AG04450 (cell line): ENCODE measurements at regions not wholly inside any gene's neighbourhood (a gene's known extent, or its start where the extent isn't known, plus 50 kb on each side); places are given as distances from the start of the nearest gene placed in this dataset.

Source experiments
- CTCF ChIA-PET: fragments of 300-600, 350-600 bp; formaldehyde crosslinking; extraction: SDS; loops from one replicate; lab custom pipeline; 2022; ENCODE audit warnings: antibody characterized with exemption, inconsistent platforms; lab: Charles Lee
- POLR2A ChIA-PET: fragments of 350-600 bp; formaldehyde crosslinking; extraction: SDS; loops from one replicate; lab custom pipeline; 2021; ENCODE audit warnings: antibody characterized with exemption, inconsistent platforms; lab: Yijun Ruan, JAX
- DNase-seq: peaks from one replicate; pipeline ENCODE4 v3.0.0-alpha.2; 2011; ENCODE audit warnings: low read depth, low spot score
- H3K27ac ChIP-seq: one replicate; pipeline ENCODE4 v1.5.1; 2012; ENCODE audit warnings: low read depth, low read length, control low read depth
- H3K27me3 ChIP-seq: one replicate; pipeline ENCODE4 v1.6.0; 2012; ENCODE audit warnings: low read length; ENCODE audit not compliant: control insufficient read depth, insufficient read depth
- H3K4me3 ChIP-seq: 2 replicates; pipeline ENCODE4 v1.5.1; 2011; ENCODE audit warnings: mild to moderate bottlenecking, low read depth, low read length, control low read depth
- H3K9me3 ChIP-seq: 2 replicates; pipeline ENCODE4 v1.5.1; 2012; ENCODE audit warnings: low read length; ENCODE audit not compliant: control insufficient read depth, insufficient read depth
- TF ChIP-seq, protein P1 (sequence below): IDR thresholded peaks from 2 replicates; pipeline ENCODE4 v1.5.1; 2011; ENCODE audit warnings: low read depth, low read length, control low read depth, inconsistent platforms

DNA sequence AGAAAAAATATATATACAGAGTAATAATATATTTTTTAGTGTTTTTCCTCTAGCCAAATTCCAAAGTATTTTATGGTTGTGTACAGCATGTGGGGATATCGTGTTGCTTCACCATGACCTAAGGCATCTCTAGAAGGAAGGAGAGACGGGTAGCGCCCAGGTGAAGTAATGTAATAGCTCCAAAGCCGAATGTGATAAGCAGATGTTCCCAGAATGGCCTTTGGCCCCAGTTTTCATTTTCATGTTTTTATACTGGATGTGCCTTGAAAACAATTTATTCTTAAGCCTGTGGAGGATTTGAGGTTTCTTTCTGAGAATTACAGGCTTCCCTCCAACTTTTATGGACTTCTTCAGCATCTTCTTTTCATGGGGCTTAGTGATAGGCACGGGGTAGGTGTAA is 587.9 kb upstream of the KIRREL3 start:
- TF ChIP-seq, protein P1, sequence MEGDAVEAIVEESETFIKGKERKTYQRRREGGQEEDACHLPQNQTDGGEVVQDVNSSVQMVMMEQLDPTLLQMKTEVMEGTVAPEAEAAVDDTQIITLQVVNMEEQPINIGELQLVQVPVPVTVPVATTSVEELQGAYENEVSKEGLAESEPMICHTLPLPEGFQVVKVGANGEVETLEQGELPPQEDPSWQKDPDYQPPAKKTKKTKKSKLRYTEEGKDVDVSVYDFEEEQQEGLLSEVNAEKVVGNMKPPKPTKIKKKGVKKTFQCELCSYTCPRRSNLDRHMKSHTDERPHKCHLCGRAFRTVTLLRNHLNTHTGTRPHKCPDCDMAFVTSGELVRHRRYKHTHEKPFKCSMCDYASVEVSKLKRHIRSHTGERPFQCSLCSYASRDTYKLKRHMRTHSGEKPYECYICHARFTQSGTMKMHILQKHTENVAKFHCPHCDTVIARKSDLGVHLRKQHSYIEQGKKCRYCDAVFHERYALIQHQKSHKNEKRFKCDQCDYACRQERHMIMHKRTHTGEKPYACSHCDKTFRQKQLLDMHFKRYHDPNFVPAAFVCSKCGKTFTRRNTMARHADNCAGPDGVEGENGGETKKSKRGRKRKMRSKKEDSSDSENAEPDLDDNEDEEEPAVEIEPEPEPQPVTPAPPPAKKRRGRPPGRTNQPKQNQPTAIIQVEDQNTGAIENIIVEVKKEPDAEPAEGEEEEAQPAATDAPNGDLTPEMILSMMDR: no peak
- Histone ChIP-seq H3K9me3 (no peaks in the 10 kb centered on the region), H3K4me3 (no peak overlapping the region), H3K27me3 (no peaks in the 10 kb centered on the region), H3K27ac (no peak overlapping the region)
- ChIA-PET POLR2A (no interaction called here), CTCF (no interaction called here)
- no peak for DNase-seq

DNA sequence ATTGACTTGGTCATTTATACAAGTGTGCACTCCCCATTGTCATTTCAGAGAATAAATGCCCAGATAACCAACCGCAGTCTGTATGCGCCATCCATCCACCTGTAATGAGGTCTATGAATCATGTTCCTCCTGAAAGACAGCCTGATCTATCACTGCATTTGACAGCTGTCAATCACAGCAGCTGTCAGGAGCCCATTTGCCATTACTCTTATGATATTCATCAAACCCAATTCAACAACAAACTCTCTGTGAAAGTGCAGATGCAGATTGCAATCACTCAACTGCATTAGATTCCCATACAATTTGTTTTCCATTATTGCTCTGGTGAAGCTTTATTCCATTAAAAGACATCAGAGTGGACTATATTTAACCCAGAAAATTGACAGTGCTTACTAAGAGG is 586.9 kb upstream of the KIRREL3 start:
- Histone ChIP-seq H3K4me3 (no peak overlapping the region), H3K27ac (no peak overlapping the region), H3K9me3 (no peaks in the 10 kb centered on the region), H3K27me3 (no peaks in the 10 kb centered on the region)
- TF ChIP-seq, protein P1: no peak
- no peak for DNase-seq
- ChIA-PET CTCF (no interaction called here), POLR2A (no interaction called here)

DNA sequence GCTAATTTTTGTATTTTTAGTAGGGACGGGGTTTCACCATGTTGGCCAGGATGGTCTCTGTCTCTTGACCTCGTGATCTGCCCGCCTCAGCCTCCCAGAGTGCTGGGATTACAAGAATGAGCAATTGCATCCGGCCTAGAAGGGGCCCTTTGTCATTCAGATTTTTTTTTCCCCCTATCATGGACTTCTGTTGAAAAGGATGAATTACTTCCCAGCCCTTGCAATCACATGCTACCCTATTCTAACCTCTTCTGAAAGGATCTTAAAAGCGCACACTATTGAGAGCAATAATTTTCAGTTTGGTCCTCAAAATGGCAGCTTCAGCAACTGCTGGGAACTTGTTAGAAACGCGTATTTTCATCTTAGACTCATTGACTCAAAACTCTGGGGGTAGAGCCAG is 575.6 kb upstream of the KIRREL3 start:
- no peaks in the 10 kb centered on the region for H3K9me3 ChIP-seq
- no peak overlapping the region for H3K27ac ChIP-seq
- DNase-seq: no peak
- TF ChIP-seq, protein P1: no peak
- CTCF ChIA-PET: no interaction called here
- peaks cover 2% of the 10 kb centered on the region for H3K27me3 ChIP-seq
- H3K4me3 ChIP-seq: no peak overlapping the region
- POLR2A ChIA-PET: no interaction called here

DNA sequence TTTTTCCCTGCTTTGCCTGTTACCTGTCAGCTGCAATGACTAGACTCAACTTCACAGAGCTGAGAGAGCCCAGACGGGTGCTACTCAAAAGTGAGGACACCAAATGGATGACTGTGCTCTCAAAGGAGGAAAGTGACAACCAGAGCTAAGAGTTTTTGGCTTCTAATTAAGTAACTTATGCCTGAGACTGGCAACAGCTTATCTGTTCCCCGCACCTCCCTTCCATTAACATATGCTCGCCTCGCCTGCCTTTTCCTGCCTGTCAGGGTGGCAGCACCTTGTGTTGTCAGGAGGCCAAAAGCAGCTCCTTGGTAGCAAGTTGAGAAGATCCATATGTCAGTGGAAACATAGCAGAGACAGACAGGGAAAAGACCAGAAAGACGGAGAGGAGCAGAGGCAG is 573.9 kb upstream of the KIRREL3 start:
- CTCF ChIA-PET: no interaction called here
- TF ChIP-seq, protein P1: no peak
- Histone ChIP-seq H3K27me3 (peaks cover 2% of the 10 kb centered on the region), H3K27ac (no peak overlapping the region), H3K4me3 (no peak overlapping the region), H3K9me3 (no peaks in the 10 kb centered on the region)
- POLR2A ChIA-PET: no interaction called here
- no peak for DNase-seq

DNA sequence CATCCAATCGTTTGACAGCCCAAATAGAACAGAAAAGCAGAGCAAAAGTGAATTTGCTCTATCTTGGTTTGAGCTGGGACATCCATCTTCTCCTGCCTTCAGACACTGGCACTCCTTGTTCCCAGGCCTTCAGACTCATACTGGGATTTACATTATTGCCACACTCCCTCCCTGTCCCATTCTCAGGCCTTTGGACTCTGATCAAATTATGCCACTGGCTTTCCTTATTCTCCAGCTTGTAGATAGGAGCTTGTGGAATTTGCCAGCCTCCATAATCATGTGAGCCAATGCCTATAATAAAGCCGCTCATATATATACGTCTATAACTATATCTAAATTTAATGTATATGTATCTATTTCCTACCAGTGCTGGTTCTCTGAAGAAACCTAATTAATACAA is 568.3 kb upstream of the KIRREL3 start:
- Histone ChIP-seq H3K9me3 (no peaks in the 10 kb centered on the region), H3K27ac (no peak overlapping the region), H3K4me3 (no peak overlapping the region), H3K27me3 (no peaks in the 10 kb centered on the region)
- TF ChIP-seq, protein P1: no peak
- ChIA-PET POLR2A (no interaction called here), CTCF (no interaction called here)
- no peak for DNase-seq
